Mesodermal cell (in vitro differentiated cells): ENCODE measurements at regions not wholly inside any gene's neighbourhood (a gene's known extent, or its start where the extent isn't known, plus 50 kb on each side); places are given as distances from the start of the nearest gene placed in this dataset.

ENCODE experiments used
- H3K27ac ChIP-seq: 2 replicates; pipeline ENCODE4 v1.7.0; 2013; ENCODE audit warnings: mild to moderate bottlenecking, low read depth, low read length, moderate library complexity; ENCODE audit not compliant: severe bottlenecking
- H3K36me3 ChIP-seq: 2 replicates; pipeline ENCODE4 v1.7.1; 2013; ENCODE audit warnings: mild to moderate bottlenecking, low read length, moderate library complexity; ENCODE audit not compliant: control insufficient read depth, insufficient read depth
- H3K4me1 ChIP-seq: one replicate; pipeline ENCODE4 v1.7.1; 2013; ENCODE audit warnings: mild to moderate bottlenecking, low read length; ENCODE audit not compliant: insufficient read depth, control insufficient read depth, poor library complexity, severe bottlenecking
- H3K4me3 ChIP-seq: 2 replicates; pipeline ENCODE4 v1.7.0; 2013; ENCODE audit warnings: low read length, control low read depth, mild to moderate bottlenecking; ENCODE audit not compliant: insufficient read depth, poor library complexity, severe bottlenecking; ENCODE audit errors: extremely low read depth
- H3K9me3 ChIP-seq: 2 replicates; pipeline ENCODE4 v1.7.1; 2013; ENCODE audit warnings: mild to moderate bottlenecking, low read length, moderate library complexity; ENCODE audit not compliant: control insufficient read depth
- WGBS, 2 experiments: methylation state at CpG; one replicate each; pipeline ENCODE4 v1.1.5; 2013; ENCODE audit warnings: missing lambda C conversion rate in 2 of 2; ENCODE audit not compliant: insufficient coverage in 2 of 2; 5-methylcytosine and 5-hydroxymethylcytosine counted together

DNA sequence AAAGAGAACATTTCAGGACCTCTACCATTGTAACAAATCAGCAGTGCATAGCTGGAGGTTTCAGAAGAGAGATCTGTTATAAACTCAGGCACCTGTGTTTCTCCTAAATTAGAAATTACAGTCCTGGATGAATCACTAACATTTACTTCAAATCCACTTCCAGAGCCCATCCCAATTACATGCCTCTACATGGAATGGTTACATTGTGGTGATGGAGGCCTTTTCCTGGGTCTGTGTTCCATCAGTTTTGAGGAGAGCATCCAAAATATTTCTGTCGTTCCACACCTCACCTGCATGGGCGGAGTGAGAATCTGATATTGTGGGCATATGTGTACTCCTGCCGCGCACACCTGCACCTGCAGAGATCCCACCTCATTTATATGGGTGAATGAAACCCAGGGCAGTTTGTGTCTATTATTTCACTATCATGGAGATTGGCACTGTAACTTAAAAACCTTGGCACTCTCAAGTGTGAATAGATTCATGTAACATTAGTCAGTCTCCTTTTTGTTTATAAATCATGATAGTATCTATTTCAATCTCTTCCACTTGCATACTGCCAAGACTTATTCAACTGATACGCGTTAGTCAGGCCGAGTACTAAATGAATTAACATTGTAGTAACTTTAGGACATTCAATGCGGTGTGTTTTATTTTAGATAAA, 215.1 kb upstream of the FAR2 start:
- no peak overlapping the region for H3K4me3 ChIP-seq
- no peaks in the 10 kb centered on the region for H3K9me3 ChIP-seq
- H3K36me3 ChIP-seq: no peaks in the 10 kb centered on the region
- WGBS, 2 experiments: 93% methylated on average over 2 of the region's 8 CpGs; no CpG with 5 or more reads in 1 of the 2 experiments
- H3K27ac ChIP-seq: no peak overlapping the region
- peaks cover 13% of the 10 kb centered on the region for H3K4me1 ChIP-seq

GRCh38 chr12:28936221-28936620, 212.9 kb upstream of the FAR2 start:
- Histone ChIP-seq H3K27ac (no peak overlapping the region), H3K36me3 (no peaks in the 10 kb centered on the region), H3K9me3 (no peaks in the 10 kb centered on the region), H3K4me1 (peaks cover 13% of the 10 kb centered on the region), H3K4me3 (no peak overlapping the region)
- WGBS, 2 experiments: no CpG with 5 or more reads among the region's 1 CpG

DNA sequence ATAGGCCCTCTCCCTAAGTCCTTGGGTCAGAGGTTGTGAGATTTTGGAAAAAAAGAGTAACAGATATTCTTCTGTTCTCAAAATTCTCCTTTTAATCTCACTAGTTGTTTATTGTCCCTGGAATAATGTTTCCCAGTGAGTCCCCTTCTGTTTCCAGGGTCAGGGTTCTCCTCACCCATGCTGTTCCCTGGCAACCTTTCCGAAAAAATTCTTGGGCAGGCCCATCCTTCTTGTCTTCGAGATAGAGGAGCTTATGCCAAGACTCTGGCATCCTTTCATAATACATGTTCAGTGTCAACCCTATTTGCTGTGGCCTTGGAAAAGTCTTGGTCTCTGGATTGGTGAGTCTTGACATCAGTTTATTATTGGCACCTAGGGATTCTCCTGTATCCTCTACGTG, 212.4 kb upstream of the FAR2 start:
- no peak overlapping the region for H3K27ac ChIP-seq
- WGBS, 2 experiments: 100% methylated on average over 1 of the region's 3 CpGs; no CpG with 5 or more reads in 1 of the 2 experiments
- peaks cover 13% of the 10 kb centered on the region for H3K4me1 ChIP-seq
- no peaks in the 10 kb centered on the region for H3K9me3 ChIP-seq
- no peaks in the 10 kb centered on the region for H3K36me3 ChIP-seq
- H3K4me3 ChIP-seq: no peak overlapping the region

DNA sequence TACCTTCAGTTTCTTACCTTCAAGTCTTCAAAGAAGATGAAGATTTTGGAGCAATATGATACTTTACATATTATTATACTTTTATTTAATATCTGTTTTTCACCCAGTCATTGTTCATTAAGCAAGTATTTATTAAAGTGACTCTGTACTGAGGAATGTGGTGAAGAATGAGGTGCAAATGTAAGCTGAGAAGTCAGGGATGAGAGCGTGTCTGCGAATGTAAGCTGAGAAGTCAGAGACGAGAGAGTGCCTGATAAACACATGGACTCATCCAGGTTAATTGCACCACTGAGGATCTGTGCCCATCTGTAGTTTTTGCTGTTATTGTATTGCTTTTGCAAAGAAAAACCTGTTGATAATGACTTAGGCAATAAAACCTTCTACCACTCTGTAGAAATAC, 211.9 kb upstream of the FAR2 start:
- 50 to 56% methylated on average over 3 of the region's 3 CpGs for WGBS, 2 experiments
- peaks cover 13% of the 10 kb centered on the region for H3K4me1 ChIP-seq
- no peaks in the 10 kb centered on the region for H3K9me3 ChIP-seq
- H3K36me3 ChIP-seq: no peaks in the 10 kb centered on the region
- no peak overlapping the region for H3K4me3 ChIP-seq
- no peak overlapping the region for H3K27ac ChIP-seq

- peaks cover 13% of the 10 kb centered on the region for H3K4me1 ChIP-seq
- WGBS, 2 experiments: 90% methylated on average over 2 of the region's 5 CpGs; no CpG with 5 or more reads in 1 of the 2 experiments
- H3K4me3 ChIP-seq: no peak overlapping the region
- H3K27ac ChIP-seq: no peak overlapping the region
- no peaks in the 10 kb centered on the region for H3K9me3 ChIP-seq
- no peaks in the 10 kb centered on the region for H3K36me3 ChIP-seq
Measured at GRCh38 chr12:28938056-28938455, 211.0 kb upstream of the FAR2 start.

DNA sequence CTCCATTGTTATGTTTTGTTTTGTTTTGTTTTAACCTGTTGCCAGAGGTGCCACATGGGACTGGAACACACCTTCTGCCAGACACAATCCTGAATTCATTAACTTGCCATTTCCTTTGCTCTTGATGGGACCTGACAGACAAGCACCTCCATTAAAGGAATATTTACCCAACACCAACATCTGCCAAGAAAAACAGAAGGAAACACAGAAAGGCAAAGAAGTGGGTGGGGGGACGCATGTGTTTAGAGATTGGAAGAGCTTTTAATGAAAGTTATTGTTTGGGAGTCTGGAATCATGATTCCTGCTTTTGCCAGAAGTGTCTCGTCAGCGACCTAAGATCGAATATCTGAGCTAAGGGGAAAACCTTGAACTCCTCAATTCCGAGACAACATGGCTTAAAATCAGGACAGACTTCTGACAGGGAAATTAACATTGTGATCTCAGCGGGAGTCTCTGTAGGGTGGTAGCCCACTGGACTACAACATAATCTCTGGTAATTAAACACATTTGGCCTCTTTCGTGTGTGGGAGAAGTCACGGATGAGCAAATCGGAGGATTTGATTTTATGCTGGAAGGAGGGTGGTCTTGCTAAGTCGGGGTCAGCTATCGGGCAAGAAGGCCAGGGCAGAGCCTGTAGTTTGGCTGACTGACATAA, 210.4 kb upstream of the FAR2 start:
- peaks cover 13% of the 10 kb centered on the region for H3K4me1 ChIP-seq
- no peaks in the 10 kb centered on the region for H3K9me3 ChIP-seq
- WGBS, 2 experiments: 77 to 83% methylated on average over 5 to 9 of the region's 11 CpGs
- no peak overlapping the region for H3K27ac ChIP-seq
- H3K36me3 ChIP-seq: no peaks in the 10 kb centered on the region
- no peak overlapping the region for H3K4me3 ChIP-seq

DNA sequence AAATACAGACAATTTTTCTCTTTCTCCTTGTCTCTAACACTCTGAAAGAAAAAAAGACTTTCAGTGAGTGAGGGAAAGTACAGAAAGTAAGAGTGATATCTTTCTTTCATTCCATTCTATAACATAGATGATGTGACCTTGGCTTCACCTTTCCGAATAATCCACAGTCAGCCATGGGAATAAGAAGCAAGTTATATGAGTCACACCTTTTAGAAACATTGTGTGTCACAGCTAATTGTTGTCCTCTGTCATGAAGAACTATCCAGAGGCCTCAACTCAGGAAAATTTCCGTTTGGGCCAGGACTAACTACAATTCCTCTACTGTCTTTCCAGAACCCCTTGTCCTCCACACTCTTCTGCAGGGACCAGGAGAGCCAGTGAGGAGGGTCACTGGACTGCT, 209.7 kb upstream of the FAR2 start:
- 63 to 100% methylated on average over 1 of the region's 2 CpGs for WGBS, 2 experiments
- no peaks in the 10 kb centered on the region for H3K36me3 ChIP-seq
- no peak overlapping the region for H3K4me3 ChIP-seq
- H3K4me1 ChIP-seq: peaks cover 13% of the 10 kb centered on the region
- no peaks in the 10 kb centered on the region for H3K9me3 ChIP-seq
- no peak overlapping the region for H3K27ac ChIP-seq

DNA sequence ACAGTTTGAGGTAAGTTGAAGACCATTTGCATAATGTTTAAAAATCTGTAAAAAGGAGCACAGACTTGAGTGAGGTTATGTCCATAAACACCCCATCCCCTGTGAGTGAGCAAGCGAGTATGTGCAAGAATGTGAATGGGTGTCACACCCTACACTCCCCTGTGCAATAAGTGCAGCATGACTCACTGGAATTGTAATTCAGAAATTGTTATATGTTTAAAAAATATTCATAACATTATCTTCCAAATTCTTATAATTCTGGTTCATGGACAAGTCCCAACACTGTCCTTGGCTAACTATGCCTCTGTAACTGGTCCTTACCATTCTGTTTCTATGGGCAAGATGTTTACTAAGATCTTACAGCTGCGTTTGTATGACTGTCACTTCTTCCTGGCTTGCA, 207.8 kb upstream of the FAR2 start:
- H3K9me3 ChIP-seq: no peaks in the 10 kb centered on the region
- no peak overlapping the region for H3K27ac ChIP-seq
- 100% methylated on average over 1 of the region's 2 CpGs; no CpG with 5 or more reads in 1 of the 2 experiments for whole genome bisulfite sequencing, 2 experiments
- peaks cover 13% of the 10 kb centered on the region for H3K4me1 ChIP-seq
- H3K4me3 ChIP-seq: no peak overlapping the region
- H3K36me3 ChIP-seq: no peaks in the 10 kb centered on the region

- Histone ChIP-seq H3K4me1 (no peaks in the 10 kb centered on the region), H3K4me3 (no peak overlapping the region), H3K27ac (no peak overlapping the region), H3K36me3 (no peaks in the 10 kb centered on the region), H3K9me3 (no peaks in the 10 kb centered on the region)
- 85 to 90% methylated on average over 4 to 5 of the region's 6 CpGs for WGBS, 2 experiments
Measured at GRCh38 chr12:28946361-28946760, 202.7 kb upstream of the FAR2 start.

GRCh38 chr12:28948685-28949084, 200.4 kb upstream of the FAR2 start:
- H3K36me3 ChIP-seq: no peaks in the 10 kb centered on the region
- WGBS, 2 experiments: no CpG with 5 or more reads among the region's 1 CpG
- no peak overlapping the region for H3K27ac ChIP-seq
- H3K4me3 ChIP-seq: no peak overlapping the region
- H3K9me3 ChIP-seq: no peaks in the 10 kb centered on the region
- H3K4me1 ChIP-seq: no peaks in the 10 kb centered on the region

DNA sequence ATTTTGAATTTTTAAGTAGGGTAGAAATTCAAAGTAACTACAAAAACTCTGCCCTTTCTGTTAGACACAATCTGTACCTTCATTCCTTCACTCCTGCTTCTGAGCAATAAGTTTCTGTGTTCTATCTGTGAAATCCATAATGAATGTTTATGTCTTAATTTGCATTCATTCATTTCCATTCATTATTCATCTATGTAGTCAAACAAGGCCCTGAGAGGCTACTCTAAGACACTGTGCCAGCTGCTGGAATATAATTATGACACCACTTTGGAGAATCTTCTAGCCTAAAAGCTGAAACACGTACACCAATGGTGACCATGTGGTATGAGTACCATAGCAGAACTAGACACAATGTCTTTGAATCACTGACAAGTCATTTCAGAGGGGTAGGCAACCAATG, 199.9 kb upstream of the FAR2 start:
- 83 to 86% methylated on average over 1 of the region's 1 CpG for WGBS, 2 experiments
- Histone ChIP-seq H3K9me3 (no peaks in the 10 kb centered on the region), H3K27ac (no peak overlapping the region), H3K4me1 (no peaks in the 10 kb centered on the region), H3K36me3 (no peaks in the 10 kb centered on the region), H3K4me3 (no peak overlapping the region)
